Effector memory CD4-positive, alpha-beta T cell (primary cell): ENCODE measurements at regions not wholly inside any gene's neighbourhood (a gene's known extent, or its start where the extent isn't known, plus 50 kb on each side); places are given as distances from the start of the nearest gene placed in this dataset.

ENCODE experiments used
- DNase-seq, 3 donors: peaks; one replicate each; pipeline ENCODE4 v3.0.0-alpha.2; 2020
- H3K27ac ChIP-seq: 2 replicates; pipeline ENCODE4 v1.7.0; 2013; ENCODE audit warnings: mild to moderate bottlenecking, low read length, moderate library complexity; ENCODE audit not compliant: insufficient read depth, poor library complexity, severe bottlenecking
- H3K27me3 ChIP-seq: replicated peaks from 2 replicates; pipeline ENCODE4 v1.7.0; 2013; ENCODE audit warnings: mild to moderate bottlenecking, low read length; ENCODE audit not compliant: insufficient read depth, control insufficient read depth, poor library complexity, severe bottlenecking
- H3K36me3 ChIP-seq: 2 replicates; pipeline ENCODE4 v1.7.0; 2013; ENCODE audit warnings: mild to moderate bottlenecking, low read length, moderate library complexity; ENCODE audit not compliant: control insufficient read depth, insufficient read depth
- H3K4me1 ChIP-seq: 2 replicates; pipeline ENCODE4 v1.7.0; 2013; ENCODE audit warnings: low read length, mild to moderate bottlenecking; ENCODE audit not compliant: control insufficient read depth, insufficient read depth, poor library complexity, severe bottlenecking
- H3K4me3 ChIP-seq: 2 replicates; pipeline ENCODE4 v1.7.0; 2013; ENCODE audit warnings: low read length, low read depth, mild to moderate bottlenecking; ENCODE audit not compliant: insufficient read depth, poor library complexity, severe bottlenecking
- H3K9me3 ChIP-seq: 2 replicates; pipeline ENCODE4 v1.7.0; 2013; ENCODE audit warnings: mild to moderate bottlenecking, low read length, moderate library complexity; ENCODE audit not compliant: control insufficient read depth

- no peak for DNase-seq
- Histone ChIP-seq H3K27ac (no peak overlapping the region), H3K27me3 (no peaks in the 10 kb centered on the region), H3K4me3 (no peak overlapping the region), H3K4me1 (no peaks in the 10 kb centered on the region), H3K9me3 (no peaks in the 10 kb centered on the region), H3K36me3 (no peaks in the 10 kb centered on the region)
These were observed 537.1 kb upstream of the MEX3C start for GRCh38 chr18:51734576-51734975.

GRCh38 chr18:51739044-51739666 is 541.7 kb upstream of the MEX3C start:
- no peak overlapping the region for H3K4me3 ChIP-seq
- no peaks in the 10 kb centered on the region for H3K36me3 ChIP-seq
- no peaks in the 10 kb centered on the region for H3K4me1 ChIP-seq
- DNase-seq: no peak
- H3K9me3 ChIP-seq: no peaks in the 10 kb centered on the region
- no peaks in the 10 kb centered on the region for H3K27me3 ChIP-seq
- no peak overlapping the region for H3K27ac ChIP-seq

- Histone ChIP-seq H3K9me3 (no peaks in the 10 kb centered on the region), H3K4me1 (no peaks in the 10 kb centered on the region)
- DNase-seq: no peak
These were observed 554.4 kb upstream of the MEX3C start for GRCh38 chr18:51751901-51752300.

GRCh38 chr18:51753365-51754057 is 556.0 kb upstream of the MEX3C start:
- no peak for DNase-seq
- no peaks in the 10 kb centered on the region for H3K36me3 ChIP-seq
- no peaks in the 10 kb centered on the region for H3K27me3 ChIP-seq
- no peak overlapping the region for H3K4me3 ChIP-seq
- no peak overlapping the region for H3K27ac ChIP-seq
- H3K9me3 ChIP-seq: no peaks in the 10 kb centered on the region
- H3K4me1 ChIP-seq: no peaks in the 10 kb centered on the region

More at GRCh38 chr18:51751901-51752300, 554.4 kb upstream of the MEX3C start:
- H3K27me3 ChIP-seq: no peaks in the 10 kb centered on the region
- H3K36me3 ChIP-seq: no peaks in the 10 kb centered on the region
- H3K4me3 ChIP-seq: no peak overlapping the region
- no peak overlapping the region for H3K27ac ChIP-seq

GRCh38 chr18:51754566-51754965 is 557.1 kb upstream of the MEX3C start:
- Histone ChIP-seq H3K9me3 (no peaks in the 10 kb centered on the region), H3K36me3 (no peaks in the 10 kb centered on the region), H3K4me3 (no peak overlapping the region), H3K27ac (no peak overlapping the region), H3K4me1 (no peaks in the 10 kb centered on the region), H3K27me3 (no peaks in the 10 kb centered on the region)
- DNase-seq: no peak

GRCh38 chr18:51757255-51757924 is 559.9 kb upstream of the MEX3C start:
- DNase-seq: no peak
- Histone ChIP-seq H3K27me3 (no peaks in the 10 kb centered on the region), H3K36me3 (no peaks in the 10 kb centered on the region), H3K4me1 (no peaks in the 10 kb centered on the region), H3K27ac (no peak overlapping the region), H3K9me3 (no peaks in the 10 kb centered on the region), H3K4me3 (no peak overlapping the region)

- Histone ChIP-seq H3K27me3 (no peaks in the 10 kb centered on the region), H3K9me3 (no peaks in the 10 kb centered on the region), H3K27ac (no peak overlapping the region), H3K4me3 (no peak overlapping the region), H3K4me1 (no peaks in the 10 kb centered on the region), H3K36me3 (no peaks in the 10 kb centered on the region)
- no peak for DNase-seq
These were observed 564.9 kb upstream of the MEX3C start for GRCh38 chr18:51762373-51762772.

GRCh38 chr18:51765606-51766360 is 568.3 kb upstream of the MEX3C start:
- Histone ChIP-seq H3K36me3 (no peaks in the 10 kb centered on the region), H3K27ac (no peak overlapping the region), H3K27me3 (no peaks in the 10 kb centered on the region), H3K9me3 (no peaks in the 10 kb centered on the region), H3K4me1 (no peaks in the 10 kb centered on the region), H3K4me3 (no peak overlapping the region)
- no peak for DNase-seq

GRCh38 chr18:51767293-51767692 is 569.8 kb upstream of the MEX3C start:
- H3K36me3 ChIP-seq: no peaks in the 10 kb centered on the region
- H3K27ac ChIP-seq: no peak overlapping the region
- no peak overlapping the region for H3K4me3 ChIP-seq
- no peaks in the 10 kb centered on the region for H3K9me3 ChIP-seq
- H3K27me3 ChIP-seq: no peaks in the 10 kb centered on the region
- DNase-seq: no peak
- no peaks in the 10 kb centered on the region for H3K4me1 ChIP-seq
